ENCODE measurements at regions not wholly inside any gene's neighbourhood (a gene's known extent, or its start where the extent isn't known, plus 50 kb on each side); places are given as distances from the start of the nearest gene placed in this dataset.

DNA sequence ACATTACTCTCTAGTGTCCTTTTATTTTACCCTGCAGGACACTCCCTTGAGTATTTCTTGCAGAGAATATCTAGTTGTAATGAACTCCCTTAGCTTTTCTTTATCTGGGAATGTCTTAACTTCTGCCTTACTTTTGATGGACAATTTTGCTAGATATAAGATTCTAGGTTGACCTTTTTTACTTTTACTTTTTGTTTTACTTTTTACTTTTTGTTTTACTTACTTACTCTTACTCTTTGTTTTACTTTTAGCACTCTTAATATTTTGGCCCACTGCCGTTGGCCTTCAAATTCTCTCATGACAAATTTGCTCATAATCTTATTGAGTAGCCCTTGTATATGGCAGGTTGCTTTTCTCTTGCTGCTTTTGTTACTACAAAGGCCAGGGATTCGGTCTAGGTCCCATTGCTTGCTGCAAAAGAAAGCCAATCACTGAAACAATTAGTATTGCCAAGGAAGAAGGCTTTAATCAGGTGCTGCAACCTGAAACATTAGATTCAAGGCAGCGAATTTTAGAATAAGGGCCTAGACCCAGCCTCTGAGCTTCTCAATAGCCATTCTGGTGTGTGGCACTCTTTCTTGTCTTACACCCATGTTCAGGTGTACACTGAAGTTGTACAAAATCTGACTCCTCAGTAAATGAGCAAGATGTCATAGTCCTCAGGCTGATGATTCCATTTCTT, 137.0 kb downstream of the TES start:
- TF ChIP-seq EZH2 (IDR thresholded peaks at IDR 0.05) (no peak), CEBPB (IDR thresholded peaks at IDR 0.05; ENCODE audit: low read depth) (no peak), POLR2A (IDR thresholded peaks at IDR 0.05; ENCODE audit: borderline replicate concordance, extremely low read depth, insufficient read depth, insufficient read length) (no peak), EZH2phosphoT487 (IDR thresholded peaks at IDR 0.05; ENCODE audit: borderline replicate concordance) (no peak), SIN3A (IDR thresholded peaks at IDR 0.05; ENCODE audit: low read depth) (no peak)
- TF ChIP-seq, protein P1, sequence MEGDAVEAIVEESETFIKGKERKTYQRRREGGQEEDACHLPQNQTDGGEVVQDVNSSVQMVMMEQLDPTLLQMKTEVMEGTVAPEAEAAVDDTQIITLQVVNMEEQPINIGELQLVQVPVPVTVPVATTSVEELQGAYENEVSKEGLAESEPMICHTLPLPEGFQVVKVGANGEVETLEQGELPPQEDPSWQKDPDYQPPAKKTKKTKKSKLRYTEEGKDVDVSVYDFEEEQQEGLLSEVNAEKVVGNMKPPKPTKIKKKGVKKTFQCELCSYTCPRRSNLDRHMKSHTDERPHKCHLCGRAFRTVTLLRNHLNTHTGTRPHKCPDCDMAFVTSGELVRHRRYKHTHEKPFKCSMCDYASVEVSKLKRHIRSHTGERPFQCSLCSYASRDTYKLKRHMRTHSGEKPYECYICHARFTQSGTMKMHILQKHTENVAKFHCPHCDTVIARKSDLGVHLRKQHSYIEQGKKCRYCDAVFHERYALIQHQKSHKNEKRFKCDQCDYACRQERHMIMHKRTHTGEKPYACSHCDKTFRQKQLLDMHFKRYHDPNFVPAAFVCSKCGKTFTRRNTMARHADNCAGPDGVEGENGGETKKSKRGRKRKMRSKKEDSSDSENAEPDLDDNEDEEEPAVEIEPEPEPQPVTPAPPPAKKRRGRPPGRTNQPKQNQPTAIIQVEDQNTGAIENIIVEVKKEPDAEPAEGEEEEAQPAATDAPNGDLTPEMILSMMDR (IDR thresholded peaks at IDR 0.05 in 2 of 3, conservative IDR thresholded peaks at IDR 0.05 in 1 of 3; ENCODE audit: borderline replicate concordance in 1 of 3, insufficient read depth in 1 of 3, low read depth in 2 of 3, low read length in 2 of 3), result no peak
- TF ChIP-seq, protein P2, sequence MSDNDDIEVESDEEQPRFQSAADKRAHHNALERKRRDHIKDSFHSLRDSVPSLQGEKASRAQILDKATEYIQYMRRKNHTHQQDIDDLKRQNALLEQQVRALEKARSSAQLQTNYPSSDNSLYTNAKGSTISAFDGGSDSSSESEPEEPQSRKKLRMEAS (IDR thresholded peaks at IDR 0.05), result no peak

All from HCT116 (cell line).